Upper lobe of left lung (tissue), 4 donors: ENCODE measurements at regions not wholly inside any gene's neighbourhood (a gene's known extent, or its start where the extent isn't known, plus 50 kb on each side); places are given as distances from the start of the nearest gene placed in this dataset.

Experiments used
- EP300 ChIP-seq, 4 donors: sonication (generic); formaldehyde crosslinking; IDR thresholded peaks; one replicate each; pipeline ENCODE4 v1.5.1; 2017; ENCODE audit warnings: antibody characterized with exemption in 4 of 4, control low read depth in 2 of 4
- TF ChIP-seq, protein P1 (sequence below), 6 experiments: fragments of 450-650 bp in 4 of 6; fragments of 200-600 bp in 2 of 6; sonication (generic) in 2 of 6; IDR thresholded peaks; one replicate each; pipeline ENCODE4 v1.5.1; 2016 to 2019; ENCODE audit warnings: antibody characterized with exemption in 6 of 6

DNA sequence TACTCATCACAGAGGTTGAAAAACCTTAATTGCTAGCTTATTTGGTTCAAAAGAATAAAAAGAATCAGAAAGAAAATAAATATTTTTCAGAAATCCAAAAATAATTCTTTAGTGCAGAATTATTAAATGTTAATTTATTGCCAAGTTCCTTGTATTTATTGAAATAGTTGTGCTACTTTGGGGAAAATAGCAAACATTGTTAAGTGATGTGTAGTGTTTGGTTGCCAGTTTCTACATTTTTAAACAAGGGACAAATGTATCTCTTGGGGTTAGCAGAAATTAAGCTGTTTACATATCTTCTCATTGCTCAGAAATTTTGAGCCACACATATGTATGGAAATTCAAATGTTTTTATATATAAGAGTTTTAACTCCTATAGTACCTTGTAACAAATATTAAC is 775.0 kb downstream of the USP25 start:
- no peak for TF ChIP-seq EP300 (IDR thresholded peaks at IDR 0.05)
- TF ChIP-seq, protein P1, sequence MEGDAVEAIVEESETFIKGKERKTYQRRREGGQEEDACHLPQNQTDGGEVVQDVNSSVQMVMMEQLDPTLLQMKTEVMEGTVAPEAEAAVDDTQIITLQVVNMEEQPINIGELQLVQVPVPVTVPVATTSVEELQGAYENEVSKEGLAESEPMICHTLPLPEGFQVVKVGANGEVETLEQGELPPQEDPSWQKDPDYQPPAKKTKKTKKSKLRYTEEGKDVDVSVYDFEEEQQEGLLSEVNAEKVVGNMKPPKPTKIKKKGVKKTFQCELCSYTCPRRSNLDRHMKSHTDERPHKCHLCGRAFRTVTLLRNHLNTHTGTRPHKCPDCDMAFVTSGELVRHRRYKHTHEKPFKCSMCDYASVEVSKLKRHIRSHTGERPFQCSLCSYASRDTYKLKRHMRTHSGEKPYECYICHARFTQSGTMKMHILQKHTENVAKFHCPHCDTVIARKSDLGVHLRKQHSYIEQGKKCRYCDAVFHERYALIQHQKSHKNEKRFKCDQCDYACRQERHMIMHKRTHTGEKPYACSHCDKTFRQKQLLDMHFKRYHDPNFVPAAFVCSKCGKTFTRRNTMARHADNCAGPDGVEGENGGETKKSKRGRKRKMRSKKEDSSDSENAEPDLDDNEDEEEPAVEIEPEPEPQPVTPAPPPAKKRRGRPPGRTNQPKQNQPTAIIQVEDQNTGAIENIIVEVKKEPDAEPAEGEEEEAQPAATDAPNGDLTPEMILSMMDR (IDR thresholded peaks at IDR 0.05), result no peak
